ENCODE measurements at regions not wholly inside any gene's neighbourhood (a gene's known extent, or its start where the extent isn't known, plus 50 kb on each side); places are given as distances from the start of the nearest gene placed in this dataset.

GRCh38 chr6:4607793-4608192 is 168.4 kb upstream of the CDYL start:
- no peaks in the 10 kb centered on the region for H3K27me3 ChIP-seq (ENCODE audit: insufficient read depth)
- Mint-ChIP-seq H3K36me3 (ENCODE audit: low read depth) (no peaks in the 10 kb centered on the region), H3K4me1 (no peaks in the 10 kb centered on the region; the same call in 2 of the 3 replicates), H3K9me3 (no peaks in the 10 kb centered on the region; the same call in 2 of the 3 replicates), H3K27me3 (ENCODE audit: insufficient read depth, low read depth, poor library complexity) (peaks cover 7% of the 10 kb centered on the region), H3K27ac (no peak overlapping the region), H3K4me3 (no peak overlapping the region)
- H3K4me2 ChIP-seq, result no peak overlapping the region
- H3K79me2 ChIP-seq (replicated peaks; ENCODE audit: insufficient read depth), result no peaks in the 10 kb centered on the region
- H4K20me1 ChIP-seq (replicated peaks; ENCODE audit: insufficient read depth), result no peaks in the 10 kb centered on the region
- no peaks in the 10 kb centered on the region for H3K36me3 ChIP-seq (ENCODE audit: insufficient read depth)
- no peaks in the 10 kb centered on the region for H3K4me1 ChIP-seq (ENCODE audit: insufficient read depth)
- H3K4me3 ChIP-seq, result no peak overlapping the region
- no peak overlapping the region for H2AFZ ChIP-seq
- TF ChIP-seq JUNB (IDR thresholded peaks at IDR 0.05; ENCODE audit: unreplicated experiment) (no peak), ZNF462 (CRISPR knock-in tag; IDR thresholded peaks at IDR 0.05) (no peak), STAT1 (IDR thresholded peaks at IDR 0.05; ENCODE audit: unreplicated experiment) (no peak), ZNF114 (CRISPR knock-in tag; IDR thresholded peaks at IDR 0.05) (no peak), REST (IDR thresholded peaks at IDR 0.05; ENCODE audit: unreplicated experiment) (no peak), POLR2AphosphoS5 (IDR thresholded peaks at IDR 0.05; ENCODE audit: low read depth) (no peak), EZH2 (IDR thresholded peaks at IDR 0.05; ENCODE audit: low read depth, unreplicated experiment) (no peak), EZH2phosphoT487 (IDR thresholded peaks at IDR 0.05; ENCODE audit: unreplicated experiment) (no peak), ZNF331 (CRISPR knock-in tag; IDR thresholded peaks at IDR 0.05; ENCODE audit: low read depth) (no peak), CREB1 (CRISPR knock-in tag; IDR thresholded peaks at IDR 0.05; ENCODE audit: low read depth) (no peak), NANOG (IDR thresholded peaks at IDR 0.05; ENCODE audit: borderline replicate concordance) (no peak)
- TF ChIP-seq, protein P1, sequence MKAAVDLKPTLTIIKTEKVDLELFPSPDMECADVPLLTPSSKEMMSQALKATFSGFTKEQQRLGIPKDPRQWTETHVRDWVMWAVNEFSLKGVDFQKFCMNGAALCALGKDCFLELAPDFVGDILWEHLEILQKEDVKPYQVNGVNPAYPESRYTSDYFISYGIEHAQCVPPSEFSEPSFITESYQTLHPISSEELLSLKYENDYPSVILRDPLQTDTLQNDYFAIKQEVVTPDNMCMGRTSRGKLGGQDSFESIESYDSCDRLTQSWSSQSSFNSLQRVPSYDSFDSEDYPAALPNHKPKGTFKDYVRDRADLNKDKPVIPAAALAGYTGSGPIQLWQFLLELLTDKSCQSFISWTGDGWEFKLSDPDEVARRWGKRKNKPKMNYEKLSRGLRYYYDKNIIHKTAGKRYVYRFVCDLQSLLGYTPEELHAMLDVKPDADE (IDR thresholded peaks at IDR 0.05), result no peak
- TF ChIP-seq, protein P2, sequence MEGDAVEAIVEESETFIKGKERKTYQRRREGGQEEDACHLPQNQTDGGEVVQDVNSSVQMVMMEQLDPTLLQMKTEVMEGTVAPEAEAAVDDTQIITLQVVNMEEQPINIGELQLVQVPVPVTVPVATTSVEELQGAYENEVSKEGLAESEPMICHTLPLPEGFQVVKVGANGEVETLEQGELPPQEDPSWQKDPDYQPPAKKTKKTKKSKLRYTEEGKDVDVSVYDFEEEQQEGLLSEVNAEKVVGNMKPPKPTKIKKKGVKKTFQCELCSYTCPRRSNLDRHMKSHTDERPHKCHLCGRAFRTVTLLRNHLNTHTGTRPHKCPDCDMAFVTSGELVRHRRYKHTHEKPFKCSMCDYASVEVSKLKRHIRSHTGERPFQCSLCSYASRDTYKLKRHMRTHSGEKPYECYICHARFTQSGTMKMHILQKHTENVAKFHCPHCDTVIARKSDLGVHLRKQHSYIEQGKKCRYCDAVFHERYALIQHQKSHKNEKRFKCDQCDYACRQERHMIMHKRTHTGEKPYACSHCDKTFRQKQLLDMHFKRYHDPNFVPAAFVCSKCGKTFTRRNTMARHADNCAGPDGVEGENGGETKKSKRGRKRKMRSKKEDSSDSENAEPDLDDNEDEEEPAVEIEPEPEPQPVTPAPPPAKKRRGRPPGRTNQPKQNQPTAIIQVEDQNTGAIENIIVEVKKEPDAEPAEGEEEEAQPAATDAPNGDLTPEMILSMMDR (conservative IDR thresholded peaks at IDR 0.05; ENCODE audit: low read depth in 2 of 2), result no peak
- H3F3A ChIP-seq (replicated peaks; ENCODE audit: low read depth), result no peaks in the 10 kb centered on the region
- no peak for ATAC-seq
- H3K27ac ChIP-seq (ENCODE audit: low read depth), result no peak overlapping the region
- DNase-seq (ENCODE audit: low spot score), result no peak
- peaks cover 5% of the 10 kb centered on the region; the same call in 1 of the 2 replicates for H3K9me2 ChIP-seq (ENCODE audit: insufficient read depth)

Measured in GM23338 (cell line).